RWPE1 (cell line): ENCODE measurements at regions not wholly inside any gene's neighbourhood (a gene's known extent, or its start where the extent isn't known, plus 50 kb on each side); places are given as distances from the start of the nearest gene placed in this dataset.

Experiments used
- CTCF ChIA-PET: fragments of 350-600 bp; sonication (Branson Sonifier 250); formaldehyde crosslinking; extraction: SDS; loops from one replicate; lab custom pipeline; 2021; lab: Yijun Ruan, JAX
- POLR2A ChIA-PET: fragments of 400-600 bp; formaldehyde crosslinking; extraction: SDS; loops from one replicate; lab custom pipeline; 2020; ENCODE audit warnings: antibody characterized with exemption; ENCODE audit not compliant: low non-redundant PET; lab: Yijun Ruan, JAX
- DNase-seq: peaks from one replicate; pipeline ENCODE4 v3.0.0; 2012; ENCODE audit warnings: low spot score
- H3K27ac ChIP-seq: fragments of 450-650 bp; 2 replicates; pipeline ENCODE4 v1.5.1; 2017
- CTCF ChIP-seq: fragments of 450-650 bp; conservative IDR thresholded peaks from 2 replicates; pipeline ENCODE4 v1.5.1; 2017; ENCODE audit warnings: low read depth, mild to moderate bottlenecking

- POLR2A ChIA-PET = no interaction called here
Measured at GRCh38 chr2:217195016-217195415, 335.2 kb upstream of the TNP1 start.

GRCh38 chr2:217193431-217194340, 333.8 kb upstream of the TNP1 start:
- ChIA-PET POLR2A (no interaction called here), CTCF (interaction anchor here (0.5 to 0.8 kb wide), 2 partner anchors 234 to 302 kb away, joined by 3 to 4 read pairs; no protein-coding TSS in a partner anchor)
- TF ChIP-seq CTCF = no peak
- no peak overlapping the region for H3K27ac ChIP-seq
- DNase-seq = peak; percentile 47

More at GRCh38 chr2:217195016-217195415, 335.2 kb upstream of the TNP1 start:
- H3K27ac ChIP-seq = no peak overlapping the region
- DNase-seq = no peak
- CTCF ChIA-PET = no interaction called here
- no peak for TF ChIP-seq CTCF

- CTCF ChIA-PET = no interaction called here
Measured at GRCh38 chr2:217192366-217192765, 332.5 kb upstream of the TNP1 start.

GRCh38 chr2:217189747-217190146, 329.9 kb upstream of the TNP1 start:
- no peak for DNase-seq
- H3K27ac ChIP-seq = no peak overlapping the region
- ChIA-PET CTCF (no interaction called here), POLR2A (no interaction called here)
- no peak for TF ChIP-seq CTCF

More at GRCh38 chr2:217192366-217192765, 332.5 kb upstream of the TNP1 start:
- no peak for TF ChIP-seq CTCF
- POLR2A ChIA-PET = no interaction called here
- H3K27ac ChIP-seq = no peak overlapping the region
- no peak for DNase-seq

- DNase-seq = no peak
- POLR2A ChIA-PET = no interaction called here
- no peak for TF ChIP-seq CTCF
- CTCF ChIA-PET = interaction anchor here (0.6 to 0.7 kb wide), 3 partner anchors 393 to 540 kb away, joined by 3 read pairs; no protein-coding TSS in a partner anchor
- H3K27ac ChIP-seq = no peak overlapping the region
Measured at GRCh38 chr2:217189131-217189530, 329.3 kb upstream of the TNP1 start.

- ChIA-PET CTCF (no interaction called here), POLR2A (no interaction called here)
- H3K27ac ChIP-seq = no peak overlapping the region
- no peak for DNase-seq
- TF ChIP-seq CTCF = no peak
Measured at GRCh38 chr2:217186668-217187159, 326.9 kb upstream of the TNP1 start.
